HEK293 (cell line): ENCODE measurements at regions not wholly inside any gene's neighbourhood (a gene's known extent, or its start where the extent isn't known, plus 50 kb on each side); places are given as distances from the start of the nearest gene placed in this dataset.
"Not testable (repeated sequence)": the region's sequence is repeated elsewhere in the genome, so short reads cannot be mapped to it uniquely, and the experiment has no call there.

ENCODE experiments used
- KLF1 ChIP-seq: fragments of 450-650 bp; formaldehyde crosslinking; IDR thresholded peaks from 2 replicates; pipeline ENCODE4 v1.5.1; 2016; ENCODE audit warnings: missing biosample characterization, missing genetic modification characterization
- PATZ1 ChIP-seq: fragments of 450-650 bp; formaldehyde crosslinking; IDR thresholded peaks from 2 replicates; pipeline ENCODE4 v1.5.1; 2016; ENCODE audit warnings: missing biosample characterization, missing genetic modification characterization
- ZBTB49 ChIP-seq: fragments of 450-650 bp; formaldehyde crosslinking; IDR thresholded peaks from 2 replicates; pipeline ENCODE4 v1.5.1; 2016; ENCODE audit warnings: missing biosample characterization, missing genetic modification characterization, low read depth
- ZNF169 ChIP-seq: fragments of 450-650 bp; formaldehyde crosslinking; IDR thresholded peaks from 2 replicates; pipeline ENCODE4 v1.5.1; 2016; ENCODE audit warnings: missing biosample characterization, missing genetic modification characterization
- TF ChIP-seq, protein P1 (sequence below): fragments of 450-650 bp; formaldehyde crosslinking; IDR thresholded peaks from 2 replicates; pipeline ENCODE4 v1.5.1; 2017; ENCODE audit warnings: missing biosample characterization, missing genetic modification characterization
- TF ChIP-seq, protein P2 (sequence below): fragments of 450-650 bp; formaldehyde crosslinking; IDR thresholded peaks from 2 replicates; pipeline ENCODE4 v1.5.1; 2016; ENCODE audit warnings: missing biosample characterization, missing genetic modification characterization

- TF ChIP-seq KLF1 (tag by site-specific recombination); ZBTB49; ZNF169 (tag by site-specific recombination); PATZ1 (tag by site-specific recombination): not testable (repeated sequence)
- TF ChIP-seq, protein P1, sequence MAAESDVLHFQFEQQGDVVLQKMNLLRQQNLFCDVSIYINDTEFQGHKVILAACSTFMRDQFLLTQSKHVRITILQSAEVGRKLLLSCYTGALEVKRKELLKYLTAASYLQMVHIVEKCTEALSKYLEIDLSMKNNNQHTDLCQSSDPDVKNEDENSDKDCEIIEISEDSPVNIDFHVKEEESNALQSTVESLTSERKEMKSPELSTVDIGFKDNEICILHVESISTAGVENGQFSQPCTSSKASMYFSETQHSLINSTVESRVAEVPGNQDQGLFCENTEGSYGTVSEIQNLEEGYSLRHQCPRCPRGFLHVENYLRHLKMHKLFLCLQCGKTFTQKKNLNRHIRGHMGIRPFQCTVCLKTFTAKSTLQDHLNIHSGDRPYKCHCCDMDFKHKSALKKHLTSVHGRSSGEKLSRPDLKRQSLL (tag by site-specific recombination), result not testable (repeated sequence)
- TF ChIP-seq, protein P2, sequence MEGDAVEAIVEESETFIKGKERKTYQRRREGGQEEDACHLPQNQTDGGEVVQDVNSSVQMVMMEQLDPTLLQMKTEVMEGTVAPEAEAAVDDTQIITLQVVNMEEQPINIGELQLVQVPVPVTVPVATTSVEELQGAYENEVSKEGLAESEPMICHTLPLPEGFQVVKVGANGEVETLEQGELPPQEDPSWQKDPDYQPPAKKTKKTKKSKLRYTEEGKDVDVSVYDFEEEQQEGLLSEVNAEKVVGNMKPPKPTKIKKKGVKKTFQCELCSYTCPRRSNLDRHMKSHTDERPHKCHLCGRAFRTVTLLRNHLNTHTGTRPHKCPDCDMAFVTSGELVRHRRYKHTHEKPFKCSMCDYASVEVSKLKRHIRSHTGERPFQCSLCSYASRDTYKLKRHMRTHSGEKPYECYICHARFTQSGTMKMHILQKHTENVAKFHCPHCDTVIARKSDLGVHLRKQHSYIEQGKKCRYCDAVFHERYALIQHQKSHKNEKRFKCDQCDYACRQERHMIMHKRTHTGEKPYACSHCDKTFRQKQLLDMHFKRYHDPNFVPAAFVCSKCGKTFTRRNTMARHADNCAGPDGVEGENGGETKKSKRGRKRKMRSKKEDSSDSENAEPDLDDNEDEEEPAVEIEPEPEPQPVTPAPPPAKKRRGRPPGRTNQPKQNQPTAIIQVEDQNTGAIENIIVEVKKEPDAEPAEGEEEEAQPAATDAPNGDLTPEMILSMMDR, result not testable (repeated sequence)
These were observed 132.2 kb upstream of the CIBAR2 start for GRCh38 chr16:85244452-85244851.
